Inferior parietal cortex (tissue), 1 donor: ENCODE measurements at regions not wholly inside any gene's neighbourhood (a gene's known extent, or its start where the extent isn't known, plus 50 kb on each side); places are given as distances from the start of the nearest gene placed in this dataset.
A peak's percentile ranks its signal among the peaks of the same experiment; 100 is the strongest.

ENCODE experiments used
- DNase-seq: peaks from one replicate; pipeline ENCODE4 v3.0.0-alpha.2; 2016; ENCODE audit errors: extremely low spot score

GRCh38 chr5:73374520-73375190 lies 73.9 kb downstream of the FOXD1 start:
- no peak for DNase-seq

GRCh38 chr5:73373814-73374510 lies 74.6 kb downstream of the FOXD1 start:
- DNase-seq, result no peak

GRCh38 chr5:73370640-73371583 lies 77.7 kb downstream of the FOXD1 start:
- DNase-seq, result no peak

DNA sequence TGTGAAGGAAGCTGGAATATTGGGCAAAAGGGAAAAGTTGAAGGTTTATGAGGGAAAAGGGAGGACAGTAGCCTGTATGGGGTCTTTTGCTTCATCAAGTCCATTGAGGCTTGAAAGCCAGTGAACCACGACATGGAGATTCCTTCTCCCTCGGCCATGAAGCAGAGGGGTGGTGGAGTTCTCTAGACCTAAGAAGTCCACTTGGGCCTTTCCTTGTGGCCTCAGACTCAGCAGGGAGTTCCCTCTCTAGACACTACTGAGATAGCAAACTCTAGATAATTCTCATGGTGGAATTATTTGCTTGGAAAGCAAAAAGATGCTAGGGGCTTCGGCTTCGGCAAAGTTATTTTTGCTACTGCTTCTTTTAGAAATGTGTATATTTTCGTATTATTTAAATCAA lies 78.5 kb downstream of the FOXD1 start:
- no peak for DNase-seq

GRCh38 chr5:73369278-73369677 lies 79.3 kb downstream of the FOXD1 start:
- no peak for DNase-seq

DNA sequence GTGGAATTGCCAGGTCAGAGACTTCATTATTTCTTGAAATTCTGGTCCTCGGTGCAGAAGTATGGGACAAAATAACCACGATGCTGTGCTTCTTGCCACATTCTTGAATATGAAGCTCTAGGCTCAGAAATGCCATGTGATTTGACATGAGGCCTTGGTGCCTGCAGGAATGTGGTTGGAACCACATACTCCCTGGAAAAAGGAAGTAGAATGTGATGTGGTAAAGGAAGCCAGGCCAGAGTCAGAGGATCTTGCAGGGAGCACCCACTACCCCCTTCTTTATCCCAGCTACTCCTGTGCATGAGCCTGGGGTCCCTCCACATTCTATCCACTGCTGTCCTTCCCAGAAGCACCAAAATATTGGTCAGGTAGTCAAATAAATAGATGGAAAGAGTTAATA lies 80.9 kb downstream of the FOXD1 start:
- no peak for DNase-seq

- no peak for DNase-seq
Observed at GRCh38 chr5:73365990-73366667, 82.4 kb downstream of the FOXD1 start.

DNA sequence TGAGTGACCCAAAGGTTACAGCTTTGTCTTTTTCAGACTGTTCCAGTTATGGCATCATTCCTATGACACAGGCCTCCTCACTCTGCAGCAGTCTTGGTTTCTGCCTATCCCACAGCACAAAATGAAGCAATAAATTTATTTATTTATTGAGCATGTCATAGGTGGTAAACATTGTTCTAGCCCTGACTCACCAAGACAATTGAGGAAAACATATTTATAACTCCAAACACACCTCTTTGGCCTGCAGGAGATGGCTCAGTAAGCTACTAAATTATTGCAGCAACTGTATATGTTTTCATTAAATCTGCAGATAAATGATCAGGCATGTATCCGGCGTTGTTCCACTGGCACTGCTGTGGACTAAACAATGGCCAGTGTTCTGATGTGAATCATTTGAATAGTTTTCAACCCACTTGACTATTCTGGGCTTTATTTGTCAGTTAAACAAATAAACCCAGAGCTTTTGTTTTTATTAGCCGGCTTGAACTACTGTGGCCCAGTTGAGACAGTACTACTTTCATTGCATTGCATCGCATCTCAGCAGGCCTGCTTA lies 83.2 kb downstream of the FOXD1 start:
- peak; percentile 8 for DNase-seq

DNA sequence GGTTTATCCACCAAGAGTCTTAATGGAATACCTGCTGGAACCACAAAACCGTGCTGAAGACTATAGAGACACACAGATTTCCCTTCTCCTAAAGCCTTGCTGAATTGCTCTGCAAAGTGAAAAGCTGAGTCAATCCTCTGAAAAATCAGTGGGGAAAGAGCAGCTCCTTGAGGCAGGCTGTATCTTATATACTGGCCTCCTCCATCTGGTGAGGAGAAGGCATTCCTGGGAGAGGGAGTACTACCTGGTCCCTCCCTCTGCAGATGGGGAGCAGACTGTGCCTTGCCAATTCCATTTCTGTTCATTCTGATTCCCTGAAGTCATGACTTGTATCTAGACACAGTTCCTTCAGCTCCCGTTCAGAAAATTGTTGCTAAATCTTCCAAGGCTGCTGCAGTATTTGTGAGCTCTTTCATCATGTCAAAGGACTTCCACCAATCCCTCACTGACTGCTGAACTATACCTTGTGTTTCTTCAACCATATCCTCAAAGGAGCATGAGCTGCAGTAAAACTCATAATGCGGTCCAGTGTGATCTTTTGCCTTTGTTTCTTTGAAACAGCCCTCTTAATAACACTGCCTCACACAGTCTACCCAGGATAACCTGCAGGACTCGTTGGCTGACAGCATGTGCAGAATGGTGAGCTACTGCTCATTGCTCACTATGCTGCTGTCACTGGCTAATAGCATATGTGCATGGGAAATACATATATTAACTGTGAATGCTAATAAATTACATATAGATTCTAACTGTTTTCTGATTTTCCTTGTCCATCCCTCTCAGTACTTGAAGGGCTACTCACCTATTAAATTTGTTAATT lies 84.5 kb downstream of the FOXD1 start:
- DNase-seq, result no peak

DNA sequence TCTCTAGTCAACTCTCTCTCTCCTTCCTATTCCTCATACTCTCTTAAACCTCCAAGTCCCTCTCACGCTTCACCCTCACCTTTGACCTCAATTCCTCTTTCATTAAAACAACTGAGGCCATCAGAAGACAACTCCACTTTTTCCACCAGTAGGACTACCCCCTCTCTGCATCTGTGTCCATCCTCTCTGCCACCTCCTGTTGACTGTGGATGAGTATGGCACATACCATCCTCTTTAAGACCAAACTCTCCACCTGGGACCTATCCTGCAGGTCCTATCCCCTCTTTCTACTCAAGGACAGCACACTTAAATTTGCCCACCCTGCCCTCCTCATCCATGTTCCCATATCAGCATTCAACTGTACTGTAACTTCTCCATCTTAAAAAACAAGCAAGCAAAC lies 89.2 kb downstream of the FOXD1 start:
- no peak for DNase-seq

DNA sequence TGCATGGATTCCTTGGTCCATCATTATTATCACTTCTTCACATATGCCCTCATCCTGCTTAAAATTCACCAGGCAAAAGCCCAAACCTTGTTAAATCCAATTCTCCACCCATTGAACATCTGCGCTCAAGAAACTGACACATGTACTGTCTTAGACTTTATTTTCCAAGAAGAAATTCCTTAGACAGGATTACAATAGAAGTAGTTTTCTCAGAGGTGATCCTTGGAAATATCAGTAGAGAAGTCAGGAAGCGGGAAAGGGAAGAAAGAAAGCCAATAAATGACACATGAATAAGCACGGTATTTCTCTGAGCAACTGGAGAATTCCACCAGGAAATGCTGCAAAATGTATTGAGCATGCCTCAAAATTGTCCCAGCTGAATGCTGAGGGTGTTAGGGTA lies 90.2 kb downstream of the FOXD1 start:
- no peak for DNase-seq

GRCh38 chr5:73357576-73357975 lies 91.0 kb downstream of the FOXD1 start:
- DNase-seq, result no peak

GRCh38 chr5:73355108-73355507 lies 93.5 kb downstream of the FOXD1 start:
- DNase-seq, result no peak

DNA sequence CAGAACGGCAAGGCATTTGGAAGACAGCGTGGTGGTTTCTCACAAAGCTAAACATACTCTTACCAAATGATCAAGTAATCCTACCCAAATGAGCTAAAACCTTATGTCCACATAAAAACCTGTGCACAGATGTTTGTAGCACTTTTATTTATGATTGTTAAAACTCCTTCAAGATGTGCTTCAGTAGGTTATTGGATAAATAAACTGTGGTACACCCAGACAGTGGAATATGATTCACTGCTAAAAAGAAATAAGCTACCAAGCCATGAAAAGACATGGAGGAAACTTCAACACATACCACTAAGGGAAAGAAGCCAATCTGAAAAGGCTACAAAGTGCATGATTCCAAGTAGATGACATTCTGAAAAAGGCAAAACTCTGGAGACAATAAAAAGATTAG lies 94.2 kb downstream of the FOXD1 start:
- DNase-seq, result no peak

DNA sequence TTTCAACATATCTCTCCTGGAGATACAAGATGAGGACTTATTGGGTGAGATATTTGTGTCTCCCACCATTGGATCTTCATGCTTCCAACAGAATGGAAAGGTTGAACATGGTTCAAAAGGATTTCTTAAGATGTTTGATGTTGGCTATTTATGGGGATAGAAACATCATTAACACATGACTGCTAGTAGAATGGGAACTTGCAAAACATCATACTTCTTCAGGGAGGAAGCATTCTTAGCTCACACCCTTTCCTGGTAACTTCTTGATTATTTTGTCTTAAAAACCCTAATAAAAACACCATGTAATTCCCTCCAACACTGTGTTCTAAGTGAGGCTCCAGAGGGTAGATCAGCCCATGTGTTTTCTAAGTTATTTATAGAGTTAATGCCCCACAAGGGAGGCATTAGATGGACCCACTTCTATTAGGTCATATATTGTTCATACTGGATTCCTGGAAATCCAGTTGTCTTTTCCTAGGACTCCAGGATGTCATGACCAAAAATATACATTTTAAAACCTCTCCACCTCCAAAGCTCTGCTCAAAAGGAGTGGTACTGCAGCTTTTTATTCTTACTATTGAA lies 95.8 kb downstream of the FOXD1 start:
- DNase-seq, result no peak

DNA sequence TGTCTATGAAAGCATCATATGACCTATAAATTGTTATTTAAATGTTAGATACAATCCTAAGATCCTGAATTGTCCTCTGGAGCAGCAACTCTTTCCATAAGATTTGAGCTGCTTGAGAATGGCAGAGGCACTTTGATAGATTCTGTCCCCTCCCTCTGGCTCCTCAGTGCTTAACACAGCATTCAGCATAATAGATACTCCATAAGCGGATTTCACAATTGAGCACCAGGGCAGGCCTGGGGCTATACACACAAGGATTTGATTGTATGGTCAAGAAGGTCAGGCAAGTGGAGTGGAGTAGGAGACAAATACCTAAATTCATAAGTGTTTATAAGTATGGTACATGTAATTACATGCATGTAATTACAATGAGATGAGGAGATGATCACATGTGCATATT lies 96.3 kb downstream of the FOXD1 start:
- DNase-seq, result no peak

GRCh38 chr5:73351593-73351992 lies 97.0 kb downstream of the FOXD1 start:
- DNase-seq, result no peak

DNA sequence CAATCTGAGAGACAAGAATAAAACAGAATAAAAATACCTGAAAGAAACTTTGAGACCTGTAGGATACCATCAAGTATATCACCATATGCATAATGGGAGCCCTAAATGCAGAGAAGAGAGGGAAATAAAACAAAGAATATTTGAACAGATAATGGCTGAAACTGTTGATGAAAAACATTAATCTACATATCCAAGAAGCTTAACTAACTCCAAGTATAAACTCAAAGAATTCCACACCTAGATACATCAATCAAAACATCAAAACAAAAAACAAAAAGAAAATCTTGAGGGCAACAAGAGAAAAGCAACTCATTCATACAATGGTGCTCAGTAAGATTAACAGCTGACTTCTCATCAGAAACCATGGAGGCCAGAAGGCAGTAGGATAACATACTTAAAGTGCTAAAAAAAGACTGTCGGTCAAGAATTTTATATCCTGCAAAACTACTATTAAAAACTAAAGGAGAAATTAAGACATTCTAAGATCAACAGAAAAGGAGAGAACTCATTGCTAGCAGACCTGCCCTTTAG lies 101.6 kb downstream of the FOXD1 start:
- no peak for DNase-seq

DNA sequence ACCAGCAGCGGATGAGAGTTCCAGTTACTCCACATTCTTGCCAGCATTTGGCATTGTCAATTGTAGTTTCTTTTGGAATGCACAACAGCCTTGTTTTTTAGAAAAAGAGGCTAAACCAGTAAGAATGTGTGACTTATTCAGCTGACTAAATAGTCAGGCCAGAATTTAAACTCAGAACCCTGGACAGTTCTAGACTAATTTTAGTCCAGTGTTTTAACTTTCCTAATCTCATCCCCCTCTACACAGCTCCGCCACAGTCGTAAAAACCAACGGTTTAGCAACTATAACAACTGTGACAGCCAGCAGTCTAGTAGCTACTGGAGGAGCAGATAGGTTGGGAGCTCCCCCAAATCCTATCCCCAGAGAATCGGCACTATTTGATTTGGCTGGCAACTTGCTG lies 103.7 kb downstream of the FOXD1 start:
- DNase-seq, result no peak

- DNase-seq, result no peak
Observed at GRCh38 chr5:73339711-73340110, 108.9 kb downstream of the FOXD1 start.
